HCT116 (cell line): ENCODE measurements at regions not wholly inside any gene's neighbourhood (a gene's known extent, or its start where the extent isn't known, plus 50 kb on each side); places are given as distances from the start of the nearest gene placed in this dataset.
A peak's percentile ranks its signal among the peaks of the same experiment; 100 is the strongest.

Experiments used
- ATAC-seq: fragments of 200-7000 bp; cut with Tn5 transposase; 2 replicates; pipeline ENCODE4 v1.9.1; 2020; ENCODE audit warnings: mild to moderate bottlenecking, moderate library complexity
- BruUV-seq: library from RNA; stranded (reverse); fragments of 400-500 nt; replicated peaks from 2 replicates; lab custom pipeline; 2021; lab: Mats Ljungman, UMichigan
- CTCF ChIA-PET: fragments of 300-600 bp; sonication (Branson Sonifier 250); formaldehyde crosslinking; loops from one replicate; lab custom pipeline; 2021; ENCODE audit warnings: antibody characterized with exemption; lab: Charles Lee
- POLR2A ChIA-PET: fragments of 300-600, 350-600 bp; sonication (Branson Sonifier 250); formaldehyde crosslinking; loops from one replicate; lab custom pipeline; 2021; ENCODE audit warnings: antibody characterized with exemption; lab: Charles Lee
- RAD21 ChIA-PET, 2 experiments: fragments of 300-600 bp; sonication (Branson Sonifier 250); formaldehyde crosslinking; loops; one replicate each; lab custom pipeline; 2023; ENCODE audit warnings: low total read pairs in 2 of 2; ENCODE audit not compliant: uncharacterized antibody in 2 of 2, unreplicated experiment in 2 of 2, low non-redundant PET in 1 of 2; lab: Charles Lee
- DNase-seq: peaks from one replicate; pipeline ENCODE4 v3.0.0-alpha.2; 2010; ENCODE audit warnings: low read depth, low spot score
- H2AFZ ChIP-seq: fragments of 200-600 bp; shearing (Covaris generic), sonication (generic); 2 replicates; pipeline ENCODE4 v1.6.1; 2017; ENCODE audit warnings: low read depth, mixed run types, mixed read lengths, antibody characterized with exemption, low read length; ENCODE audit not compliant: poor library complexity, severe bottlenecking
- H3K27ac ChIP-seq: 2 replicates; pipeline ENCODE4 v1.5.1; 2012; ENCODE audit warnings: low read depth, low read length
- H3K27me3 ChIP-seq: fragments of 200-600 bp; sonication (generic); 2 replicates; pipeline ENCODE4 v1.6.1; 2016; ENCODE audit warnings: mixed run types, low read length, mixed read lengths; ENCODE audit not compliant: insufficient read depth
- H3K36me3 ChIP-seq, 2 experiments: fragments of 200-500 bp in 1 of 2; fragments of 200-600 bp in 1 of 2; sonication (Bioruptor generic) in 1 of 2; sonication (generic) in 1 of 2; 2 replicates each; pipeline versions ENCODE4 v1.5.1 to v1.6.1; 2014 to 2016; ENCODE audit warnings: low read length in 2 of 2, inconsistent platforms in 1 of 2, mixed read lengths in 1 of 2, mixed run types in 1 of 2; ENCODE audit not compliant: insufficient read depth in 2 of 2, control insufficient read depth in 1 of 2
- H3K4me1 ChIP-seq, 2 experiments: fragments of 200-600 bp in 1 of 2; sonication (generic) in 1 of 2; 2 replicates each; pipeline versions ENCODE4 v1.5.1 to v1.6.1; 2012 to 2017; ENCODE audit warnings: low read length in 2 of 2, inconsistent platforms in 1 of 2, mild to moderate bottlenecking in 1 of 2, mixed read lengths in 1 of 2, mixed run types in 1 of 2, moderate library complexity in 1 of 2; ENCODE audit not compliant: insufficient read depth in 2 of 2, control insufficient read depth in 1 of 2
- H3K4me2 ChIP-seq: fragments of 200-600 bp; sonication (generic); 2 replicates; pipeline ENCODE4 v1.6.1; 2017; ENCODE audit warnings: mixed run types, low read length, mixed read lengths
- H3K4me3 ChIP-seq, 2 experiments: fragments of 200-600 bp in 1 of 2; sonication (generic) in 1 of 2; replicated peaks in 1 of 2; 2 replicates each; pipeline ENCODE4 v1.5.1; 2011 to 2016; ENCODE audit warnings: low read length in 2 of 2, control low read depth in 1 of 2, low read depth in 1 of 2, mild to moderate bottlenecking in 1 of 2, mixed read lengths in 1 of 2, mixed run types in 1 of 2
- H3K79me2 ChIP-seq: fragments of 200-600 bp; sonication (generic); 2 replicates; pipeline ENCODE4 v1.6.1; 2017; ENCODE audit warnings: mild to moderate bottlenecking, mixed run types, low read length, moderate library complexity, mixed read lengths; ENCODE audit not compliant: insufficient read depth
- H3K9ac ChIP-seq: fragments of 200-600 bp; sonication (generic); 2 replicates; pipeline ENCODE4 v1.6.1; 2016; ENCODE audit warnings: low read length, mixed read lengths
- H3K9me2 ChIP-seq: fragments of 200-600 bp; sonication (generic), shearing (Covaris generic); 2 replicates; pipeline ENCODE4 v1.6.1; 2017; ENCODE audit warnings: mixed run types, mild to moderate bottlenecking, moderate library complexity; ENCODE audit not compliant: insufficient read depth
- H3K9me3 ChIP-seq, 2 experiments: fragments of 200-500 bp in 1 of 2; fragments of 200-600 bp in 1 of 2; sonication (Bioruptor generic) in 1 of 2; sonication (generic) in 1 of 2; 2 replicates each; pipeline ENCODE4 v1.6.1; 2014 to 2017; ENCODE audit warnings: low read length in 2 of 2, mixed read lengths in 2 of 2, inconsistent platforms in 1 of 2, low read depth in 1 of 2, mild to moderate bottlenecking in 1 of 2, mixed run types in 1 of 2, moderate library complexity in 1 of 2; ENCODE audit not compliant: control insufficient read depth in 1 of 2, insufficient read depth in 1 of 2
- H4K20me1 ChIP-seq: fragments of 200-600 bp; sonication (generic), shearing (Covaris generic); 2 replicates; pipeline ENCODE4 v1.6.1; 2017; ENCODE audit warnings: mixed run types, mild to moderate bottlenecking, moderate library complexity; ENCODE audit not compliant: insufficient read depth
- CBX3 ChIP-seq: IDR thresholded peaks from 2 replicates; pipeline ENCODE4 v1.6.1; 2012; ENCODE audit warnings: low read depth
- EZH2phosphoT487 ChIP-seq: fragments of 200-600 bp; IDR thresholded peaks from 2 replicates; pipeline ENCODE4 v1.6.1; 2018; ENCODE audit warnings: antibody characterized with exemption, borderline replicate concordance
- JUND ChIP-seq: IDR thresholded peaks from 2 replicates; pipeline ENCODE4 v1.6.1; 2012
- POLR2A ChIP-seq: IDR thresholded peaks from 2 replicates; pipeline ENCODE4 v1.7.0; 2011; ENCODE audit warnings: borderline replicate concordance; ENCODE audit not compliant: insufficient read depth, insufficient read length; ENCODE audit errors: extremely low read depth
- SP1 ChIP-seq: IDR thresholded peaks from 2 replicates; pipeline ENCODE4 v1.6.1; 2012; ENCODE audit warnings: low read depth
- SRF ChIP-seq: IDR thresholded peaks from 2 replicates; pipeline ENCODE4 v1.6.1; 2012; ENCODE audit warnings: low read depth
- ZFX ChIP-seq: fragments of 450-650 bp; IDR thresholded peaks from 2 replicates; pipeline ENCODE4 v1.6.1; 2017
- ZNF274 ChIP-seq: fragments of 200-500 bp; sonication (Bioruptor generic); IDR thresholded peaks from 2 replicates; pipeline ENCODE4 v1.6.1; 2014; ENCODE audit warnings: mild to moderate bottlenecking, low read depth, low read length, inconsistent platforms
- intact Hi-C: fragments of 100-400 bp; cut with micrococcal nuclease; formaldehyde crosslinking; loops from 2 replicates; pipeline ENCODE4 v1.10.0; 2022
- TF ChIP-seq, protein P1 (sequence below), 3 experiments: fragments of 200-600 bp in 1 of 3; sonication (generic) in 1 of 3; IDR thresholded peaks in 2 of 3; conservative IDR thresholded peaks in 1 of 3; 2 replicates each; pipeline ENCODE4 v1.5.1; 2012 to 2017; ENCODE audit warnings: low read depth in 2 of 3, low read length in 2 of 3, antibody characterized with exemption in 1 of 3, borderline replicate concordance in 1 of 3, control low read depth in 1 of 3, mild to moderate bottlenecking in 1 of 3, mixed read lengths in 1 of 3, mixed run types in 1 of 3, moderate library complexity in 1 of 3; ENCODE audit not compliant: insufficient read depth in 1 of 3

DNA sequence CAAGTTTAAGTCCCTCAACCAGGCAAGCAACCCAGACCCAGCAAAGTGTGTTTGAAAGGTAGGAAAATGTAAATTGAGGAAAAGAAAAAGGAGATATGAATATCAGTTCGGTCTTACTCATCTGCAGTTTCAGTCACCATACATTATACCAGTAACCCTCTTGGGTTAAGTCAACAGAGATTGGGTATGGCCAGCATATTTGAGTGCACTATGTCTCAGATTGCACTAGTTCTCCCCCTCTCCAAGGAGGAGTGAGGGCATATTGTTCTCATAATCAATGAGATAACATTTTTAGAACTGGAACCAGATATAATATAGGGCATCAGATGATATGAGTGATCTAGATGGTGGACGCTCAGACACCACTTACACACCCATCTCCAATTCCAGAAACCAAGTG, 141.5 kb downstream of the COPS8 start:
- ChIA-PET RAD21 (no interaction called here), CTCF (no interaction called here), POLR2A (no interaction called here)
- Histone ChIP-seq H4K20me1 (no peaks in the 10 kb centered on the region), H3K79me2 (no peaks in the 10 kb centered on the region), H2AFZ (no peak overlapping the region), H3K4me2 (peak overlapping the region; percentile 35), H3K27me3 (no peaks in the 10 kb centered on the region), H3K9me2 (no peaks in the 10 kb centered on the region), H3K9ac (no peak overlapping the region), H3K4me1 (peaks cover 0 to 18% of the 10 kb centered on the region in 2 experiments; a peak in 1 of 4 replicates), H3K27ac (no peak overlapping the region), H3K36me3 (no peaks in the 10 kb centered on the region), H3K4me3 (no peak overlapping the region), H3K9me3 (no peaks in the 10 kb centered on the region)
- DNase-seq (no peak), ATAC-seq (no peak)
- intact Hi-C loops, result no loop called here
- TF ChIP-seq EZH2phosphoT487, result no peak
- TF ChIP-seq CBX3, result no peak
- TF ChIP-seq ZNF274, result no peak
- no peak for TF ChIP-seq ZFX
- TF ChIP-seq POLR2A, result no peak
- no peak for TF ChIP-seq SP1
- no peak for TF ChIP-seq JUND
- no peak for TF ChIP-seq SRF
- TF ChIP-seq, protein P1, sequence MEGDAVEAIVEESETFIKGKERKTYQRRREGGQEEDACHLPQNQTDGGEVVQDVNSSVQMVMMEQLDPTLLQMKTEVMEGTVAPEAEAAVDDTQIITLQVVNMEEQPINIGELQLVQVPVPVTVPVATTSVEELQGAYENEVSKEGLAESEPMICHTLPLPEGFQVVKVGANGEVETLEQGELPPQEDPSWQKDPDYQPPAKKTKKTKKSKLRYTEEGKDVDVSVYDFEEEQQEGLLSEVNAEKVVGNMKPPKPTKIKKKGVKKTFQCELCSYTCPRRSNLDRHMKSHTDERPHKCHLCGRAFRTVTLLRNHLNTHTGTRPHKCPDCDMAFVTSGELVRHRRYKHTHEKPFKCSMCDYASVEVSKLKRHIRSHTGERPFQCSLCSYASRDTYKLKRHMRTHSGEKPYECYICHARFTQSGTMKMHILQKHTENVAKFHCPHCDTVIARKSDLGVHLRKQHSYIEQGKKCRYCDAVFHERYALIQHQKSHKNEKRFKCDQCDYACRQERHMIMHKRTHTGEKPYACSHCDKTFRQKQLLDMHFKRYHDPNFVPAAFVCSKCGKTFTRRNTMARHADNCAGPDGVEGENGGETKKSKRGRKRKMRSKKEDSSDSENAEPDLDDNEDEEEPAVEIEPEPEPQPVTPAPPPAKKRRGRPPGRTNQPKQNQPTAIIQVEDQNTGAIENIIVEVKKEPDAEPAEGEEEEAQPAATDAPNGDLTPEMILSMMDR (IDR thresholded peaks at IDR 0.05 in 2 of 3, conservative IDR thresholded peaks at IDR 0.05 in 1 of 3; ENCODE audit: borderline replicate concordance in 1 of 3, insufficient read depth in 1 of 3, low read depth in 2 of 3, low read length in 2 of 3), result no peak
- no TSS peak for BruUV-seq
